PC-9 (cell line): ENCODE measurements at regions not wholly inside any gene's neighbourhood (a gene's known extent, or its start where the extent isn't known, plus 50 kb on each side); places are given as distances from the start of the nearest gene placed in this dataset.

ENCODE experiments used
- BruUV-seq: library from RNA; stranded (reverse); fragments of 400-500 nt; replicated peaks from 2 replicates; lab custom pipeline; 2021; lab: Mats Ljungman, UMichigan
- CTCF ChIA-PET: fragments of 300-600 bp; sonication (Branson Sonifier 250); formaldehyde crosslinking; loops from one replicate; lab custom pipeline; 2022; ENCODE audit warnings: antibody characterized with exemption; lab: Charles Lee
- POLR2A ChIA-PET: fragments of 300-600 bp; sonication (Branson Sonifier 250); formaldehyde crosslinking; loops from one replicate; lab custom pipeline; 2022; ENCODE audit warnings: antibody characterized with exemption; ENCODE audit not compliant: unreplicated experiment; lab: Charles Lee
- DNase-seq, 2 experiments: peaks; one replicate each; pipeline versions ENCODE4 v3.0.0 to v3.0.0-alpha.2; 2015 to 2022; ENCODE audit warnings: mixed read lengths in 1 of 2
- H2AFZ ChIP-seq: fragments of 200-600 bp; sonication (generic); 2 replicates; pipeline ENCODE4 v1.8.1; 2017; ENCODE audit warnings: antibody characterized with exemption
- H3F3A ChIP-seq: fragments of 200-600 bp; sonication (generic); 2 replicates; pipeline ENCODE4 v1.8.1; 2017; ENCODE audit warnings: antibody characterized with exemption, mild to moderate bottlenecking, low read depth; ENCODE audit not compliant: insufficient read depth
- H3K27ac ChIP-seq: fragments of 200-600 bp; sonication (generic); 2 replicates; pipeline ENCODE4 v1.6.1; 2016; ENCODE audit warnings: mixed run types
- H3K27me3 ChIP-seq: fragments of 200-600 bp; sonication (generic); 2 replicates; pipeline ENCODE4 v1.6.1; 2016; ENCODE audit warnings: low read depth, mixed run types; ENCODE audit not compliant: insufficient read depth
- H3K36me3 ChIP-seq: fragments of 200-600 bp; sonication (generic); 2 replicates; pipeline ENCODE4 v1.6.1; 2016; ENCODE audit warnings: low read depth, mixed run types
- H3K4me1 ChIP-seq: fragments of 200-600 bp; sonication (generic); replicated peaks from 2 replicates; pipeline ENCODE4 v1.6.1; 2016; ENCODE audit warnings: mixed run types; ENCODE audit not compliant: insufficient read depth
- H3K4me2 ChIP-seq: fragments of 200-600 bp; sonication (generic); 2 replicates; pipeline ENCODE4 v1.6.1; 2017; ENCODE audit warnings: mixed run types
- H3K4me3 ChIP-seq: fragments of 200-600 bp; sonication (generic); 2 replicates; pipeline ENCODE4 v1.6.1; 2016; ENCODE audit warnings: mixed run types
- H3K79me2 ChIP-seq: fragments of 200-600 bp; sonication (generic); 2 replicates; pipeline ENCODE4 v1.6.1; 2017; ENCODE audit warnings: low read depth, mixed run types
- H3K9me2 ChIP-seq: fragments of 200-600 bp; sonication (generic); 2 replicates; pipeline ENCODE4 v1.8.1; 2017; ENCODE audit warnings: mild to moderate bottlenecking; ENCODE audit not compliant: insufficient read depth
- H3K9me3 ChIP-seq: fragments of 200-600 bp; sonication (generic); 2 replicates; pipeline ENCODE4 v1.8.1; 2016; ENCODE audit warnings: low read depth; ENCODE audit not compliant: insufficient read depth
- H4K20me1 ChIP-seq: fragments of 200-600 bp; sonication (generic); 2 replicates; pipeline ENCODE4 v1.8.1; 2017; ENCODE audit not compliant: insufficient read depth
- EZH2 ChIP-seq: fragments of 200-600 bp; sonication (generic); IDR thresholded peaks from 2 replicates; pipeline ENCODE4 v1.8.0; 2017; ENCODE audit warnings: antibody characterized with exemption, low read depth
- intact Hi-C: fragments of 100-400 bp; cut with micrococcal nuclease; formaldehyde crosslinking; loops from one replicate; pipeline ENCODE4 v1.10.0; 2022; ENCODE audit not compliant: unreplicated experiment
- TF ChIP-seq, protein P1 (sequence below): fragments of 200-600 bp; sonication (generic); conservative IDR thresholded peaks from 2 replicates; pipeline ENCODE4 v1.6.1; 2017; ENCODE audit warnings: mixed run types, antibody characterized with exemption, mild to moderate bottlenecking, moderate library complexity

DNA sequence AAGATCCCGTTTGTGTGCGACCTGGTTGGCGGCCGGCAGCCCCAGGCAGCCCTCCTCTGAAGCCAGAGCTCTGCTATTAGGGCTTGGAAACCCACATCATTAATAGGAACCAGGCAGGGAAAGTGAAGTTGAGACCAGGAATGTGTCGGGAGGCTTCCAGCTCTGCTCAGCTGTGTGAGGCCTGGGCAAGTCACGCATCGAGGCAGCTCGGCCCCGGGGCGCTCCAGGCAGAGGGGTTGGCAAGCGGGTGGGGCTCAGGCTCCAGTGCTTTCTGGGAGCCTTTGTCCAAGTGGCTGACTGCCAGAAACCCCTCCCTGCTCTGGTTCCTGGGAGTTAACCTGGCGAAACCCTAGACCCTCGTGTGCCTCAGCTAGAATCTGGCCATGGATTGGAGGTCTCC, 1151.7 kb downstream of the VRK1 start:
- Histone ChIP-seq H3F3A (no peaks in the 10 kb centered on the region), H3K79me2 (no peaks in the 10 kb centered on the region), H3K4me2 (no peak overlapping the region), H4K20me1 (no peaks in the 10 kb centered on the region), H3K4me3 (no peak overlapping the region), H2AFZ (no peak overlapping the region), H3K27me3 (no peaks in the 10 kb centered on the region), H3K27ac (no peak overlapping the region), H3K9me3 (no peaks in the 10 kb centered on the region), H3K4me1 (no peaks in the 10 kb centered on the region), H3K9me2 (no peaks in the 10 kb centered on the region), H3K36me3 (no peaks in the 10 kb centered on the region)
- no peak for DNase-seq
- intact Hi-C loops, result no loop called here
- ChIA-PET POLR2A (no interaction called here), CTCF (no interaction called here)
- BruUV-seq, result no TSS peak
- TF ChIP-seq, protein P1, sequence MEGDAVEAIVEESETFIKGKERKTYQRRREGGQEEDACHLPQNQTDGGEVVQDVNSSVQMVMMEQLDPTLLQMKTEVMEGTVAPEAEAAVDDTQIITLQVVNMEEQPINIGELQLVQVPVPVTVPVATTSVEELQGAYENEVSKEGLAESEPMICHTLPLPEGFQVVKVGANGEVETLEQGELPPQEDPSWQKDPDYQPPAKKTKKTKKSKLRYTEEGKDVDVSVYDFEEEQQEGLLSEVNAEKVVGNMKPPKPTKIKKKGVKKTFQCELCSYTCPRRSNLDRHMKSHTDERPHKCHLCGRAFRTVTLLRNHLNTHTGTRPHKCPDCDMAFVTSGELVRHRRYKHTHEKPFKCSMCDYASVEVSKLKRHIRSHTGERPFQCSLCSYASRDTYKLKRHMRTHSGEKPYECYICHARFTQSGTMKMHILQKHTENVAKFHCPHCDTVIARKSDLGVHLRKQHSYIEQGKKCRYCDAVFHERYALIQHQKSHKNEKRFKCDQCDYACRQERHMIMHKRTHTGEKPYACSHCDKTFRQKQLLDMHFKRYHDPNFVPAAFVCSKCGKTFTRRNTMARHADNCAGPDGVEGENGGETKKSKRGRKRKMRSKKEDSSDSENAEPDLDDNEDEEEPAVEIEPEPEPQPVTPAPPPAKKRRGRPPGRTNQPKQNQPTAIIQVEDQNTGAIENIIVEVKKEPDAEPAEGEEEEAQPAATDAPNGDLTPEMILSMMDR, result no peak
- no peak for TF ChIP-seq EZH2

DNA sequence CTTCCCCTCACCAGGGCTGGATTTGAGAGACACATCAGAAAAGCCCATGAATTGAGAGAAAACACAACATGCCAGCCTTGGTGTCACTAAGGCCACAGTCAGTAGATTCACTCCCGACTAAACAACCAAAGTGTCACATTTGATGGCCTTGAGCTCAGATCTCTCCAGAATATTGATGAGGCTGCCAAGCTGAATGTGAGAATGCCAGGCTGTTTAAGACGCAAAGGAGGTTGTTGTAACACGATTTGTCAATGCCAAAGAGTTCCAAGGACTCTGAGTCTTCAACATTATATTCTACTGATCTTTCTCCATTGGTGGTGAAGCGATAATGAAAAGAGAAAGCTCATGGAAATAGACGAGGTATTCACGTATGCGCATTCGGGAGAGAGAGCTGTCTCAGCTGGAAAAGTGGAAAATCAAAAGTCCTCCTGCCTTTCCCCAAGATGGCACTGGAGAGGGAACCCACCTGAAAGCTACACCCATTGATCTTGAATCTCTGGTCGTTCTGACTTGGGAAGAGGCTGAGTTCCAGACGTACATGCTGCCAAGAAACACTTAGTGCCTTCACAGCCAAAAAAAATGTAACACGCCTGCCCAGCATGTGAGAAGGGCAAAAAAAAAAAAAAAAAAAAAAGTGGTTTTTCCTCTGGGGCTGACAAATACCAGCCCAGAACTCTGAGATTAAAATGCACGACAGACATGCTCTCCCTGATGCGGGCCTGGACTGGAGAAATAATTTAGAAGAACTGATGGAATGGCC, 1159.6 kb downstream of the VRK1 start:
- no peak overlapping the region for H2AFZ ChIP-seq
- no TSS peak for BruUV-seq
- intact Hi-C loops, result no loop called here
- ChIA-PET CTCF (no interaction called here), POLR2A (no interaction called here)
- H3K4me1 ChIP-seq, result no peaks in the 10 kb centered on the region
- no peak overlapping the region for H3K4me2 ChIP-seq
- no peak overlapping the region for H3K4me3 ChIP-seq
- no peak overlapping the region for H3K27ac ChIP-seq
- no peaks in the 10 kb centered on the region for H3K36me3 ChIP-seq
- no peaks in the 10 kb centered on the region for H3K79me2 ChIP-seq
- no peaks in the 10 kb centered on the region for H3F3A ChIP-seq
- H4K20me1 ChIP-seq, result no peaks in the 10 kb centered on the region
- H3K9me2 ChIP-seq, result no peaks in the 10 kb centered on the region
- H3K9me3 ChIP-seq, result no peaks in the 10 kb centered on the region
- DNase-seq, result no peak
- no peak for TF ChIP-seq EZH2
- TF ChIP-seq, protein P1, result no peak
- H3K27me3 ChIP-seq, result no peaks in the 10 kb centered on the region

DNA sequence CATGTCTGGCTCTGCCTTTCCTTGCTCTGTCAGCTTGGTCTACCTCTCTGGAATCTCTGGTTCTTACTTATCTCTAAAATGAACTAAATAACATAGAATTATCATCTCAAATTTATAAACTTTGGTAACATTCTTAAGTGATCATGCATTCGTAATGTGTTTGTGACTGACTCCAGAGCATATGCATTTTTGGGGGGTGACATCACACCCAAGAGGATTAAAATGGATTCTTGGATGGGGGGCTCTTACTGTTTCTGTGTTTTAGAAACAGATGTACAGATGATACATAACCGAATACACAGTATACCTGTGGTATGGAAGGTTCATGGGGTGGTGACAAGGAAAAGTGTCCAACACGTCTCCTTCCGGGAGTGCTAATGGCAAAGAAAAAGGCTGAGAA, 1162.1 kb downstream of the VRK1 start:
- no peaks in the 10 kb centered on the region for H3K27me3 ChIP-seq
- DNase-seq, result no peak
- H3K4me1 ChIP-seq, result no peaks in the 10 kb centered on the region
- no peak overlapping the region for H2AFZ ChIP-seq
- ChIA-PET CTCF (no interaction called here), POLR2A (no interaction called here)
- intact Hi-C loops, result no loop called here
- no peak overlapping the region for H3K4me3 ChIP-seq
- no peaks in the 10 kb centered on the region for H3F3A ChIP-seq
- no peaks in the 10 kb centered on the region for H3K36me3 ChIP-seq
- H3K27ac ChIP-seq, result no peak overlapping the region
- no peaks in the 10 kb centered on the region for H3K79me2 ChIP-seq
- no TSS peak for BruUV-seq
- no peaks in the 10 kb centered on the region for H4K20me1 ChIP-seq
- no peak for TF ChIP-seq EZH2
- TF ChIP-seq, protein P1, result no peak
- no peaks in the 10 kb centered on the region for H3K9me3 ChIP-seq
- H3K9me2 ChIP-seq, result no peaks in the 10 kb centered on the region
- no peak overlapping the region for H3K4me2 ChIP-seq
